AG10803 (cell line): ENCODE measurements at regions not wholly inside any gene's neighbourhood (a gene's known extent, or its start where the extent isn't known, plus 50 kb on each side); places are given as distances from the start of the nearest gene placed in this dataset.

Experiments used
- DNase-seq: peaks from one replicate; pipeline ENCODE4 v3.0.0; 2010; ENCODE audit warnings: low read depth
- H3K4me3 ChIP-seq: 2 replicates; pipeline ENCODE4 v1.5.1; 2011; ENCODE audit warnings: mild to moderate bottlenecking, low read length, control low read depth
- CTCF ChIP-seq: conservative IDR thresholded peaks from 2 replicates; pipeline ENCODE4 v1.5.1; 2011; ENCODE audit warnings: mild to moderate bottlenecking, low read length, control low read depth, inconsistent platforms

GRCh38 chrX:94089149-94089548 is 415.1 kb downstream of the FAM133A start:
- TF ChIP-seq CTCF = no peak
- no peak for DNase-seq
- no peak overlapping the region for H3K4me3 ChIP-seq

GRCh38 chrX:94097868-94098267 is 423.9 kb downstream of the FAM133A start:
- no peak for DNase-seq
- no peak overlapping the region for H3K4me3 ChIP-seq
- no peak for TF ChIP-seq CTCF

- no peak overlapping the region for H3K4me3 ChIP-seq
- no peak for TF ChIP-seq CTCF
- no peak for DNase-seq
Observed at GRCh38 chrX:94107981-94108380, 434.0 kb downstream of the FAM133A start.

GRCh38 chrX:94114362-94114761 is 440.4 kb downstream of the FAM133A start:
- no peak for TF ChIP-seq CTCF
- no peak for DNase-seq
- H3K4me3 ChIP-seq = no peak overlapping the region

GRCh38 chrX:94121799-94122198 is 447.8 kb downstream of the FAM133A start:
- TF ChIP-seq CTCF = no peak
- H3K4me3 ChIP-seq = no peak overlapping the region
- DNase-seq = no peak

GRCh38 chrX:94123062-94123461 is 449.1 kb downstream of the FAM133A start:
- no peak overlapping the region for H3K4me3 ChIP-seq
- TF ChIP-seq CTCF = no peak
- no peak for DNase-seq

GRCh38 chrX:94162971-94163370 is 489.0 kb downstream of the FAM133A start:
- H3K4me3 ChIP-seq = no peak overlapping the region
- no peak for TF ChIP-seq CTCF
- no peak for DNase-seq
